ENCODE measurements at regions not wholly inside any gene's neighbourhood (a gene's known extent, or its start where the extent isn't known, plus 50 kb on each side); places are given as distances from the start of the nearest gene placed in this dataset.

DNA sequence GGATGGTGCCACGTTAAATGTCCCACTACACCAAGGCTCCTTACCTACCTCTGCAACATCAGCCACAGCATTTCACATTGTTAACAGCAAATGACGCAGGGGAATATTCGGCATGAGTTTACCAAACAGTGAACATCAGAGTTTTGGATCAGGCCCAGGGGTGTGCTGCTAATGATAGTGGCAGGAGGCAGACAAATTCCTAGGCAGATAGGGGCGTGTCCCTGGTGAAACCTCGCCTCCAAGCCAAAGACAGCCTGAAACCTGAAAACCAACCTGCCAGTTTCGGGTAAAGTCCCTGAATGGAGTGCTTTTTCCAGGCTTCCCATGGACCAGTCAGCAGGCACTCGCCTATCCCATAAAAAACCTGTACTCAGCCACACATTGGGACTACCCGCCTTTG is 133.6 kb downstream of the SH3BGRL2 start:
- no peak for DNase-seq (ENCODE audit: low read depth)

DNA sequence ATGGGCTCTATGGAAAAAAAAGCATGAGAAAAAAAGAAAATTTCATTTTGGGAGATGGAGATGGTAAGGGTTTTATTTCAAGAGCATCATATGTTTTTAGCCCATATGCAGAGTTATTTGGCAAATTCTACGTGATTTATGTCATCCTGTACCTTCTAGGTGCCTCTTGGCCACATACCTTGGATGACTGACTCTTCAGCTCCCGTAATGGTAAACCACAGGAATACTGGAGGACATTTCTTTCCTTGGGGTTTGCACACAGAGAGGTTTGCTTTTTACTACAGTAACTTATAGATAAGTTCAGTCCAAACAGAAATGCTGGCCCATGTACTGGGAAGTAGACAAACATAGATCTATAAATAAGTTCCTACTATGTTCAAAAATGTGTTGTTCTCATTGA is 132.2 kb downstream of the SH3BGRL2 start:
- DNase-seq (ENCODE audit: low read depth): no peak

GRCh38 chr6:79762370-79762769 is 131.2 kb downstream of the SH3BGRL2 start:
- DNase-seq (ENCODE audit: low read depth): no peak

GRCh38 chr6:79756496-79756895 is 125.4 kb downstream of the SH3BGRL2 start:
- no peak for DNase-seq (ENCODE audit: low read depth)

GRCh38 chr6:79755967-79756366 is 124.8 kb downstream of the SH3BGRL2 start:
- DNase-seq (ENCODE audit: low read depth): no peak

Data from stimulated activated CD4-positive, alpha-beta T cell treated with anti-CD3 and anti-CD28 coated beads, Interleukin-2, amount 100 ng/mL, for 4 hours (primary cell).